TTC549 (cell line): ENCODE measurements at regions not wholly inside any gene's neighbourhood (a gene's known extent, or its start where the extent isn't known, plus 50 kb on each side); places are given as distances from the start of the nearest gene placed in this dataset.

ENCODE experiments used
- FAIRE-seq: peaks from 2 replicates; lab custom pipeline; 2012; peaks lifted over from hg19 to GRCh38; lab: Jason Lieb, UNC

DNA sequence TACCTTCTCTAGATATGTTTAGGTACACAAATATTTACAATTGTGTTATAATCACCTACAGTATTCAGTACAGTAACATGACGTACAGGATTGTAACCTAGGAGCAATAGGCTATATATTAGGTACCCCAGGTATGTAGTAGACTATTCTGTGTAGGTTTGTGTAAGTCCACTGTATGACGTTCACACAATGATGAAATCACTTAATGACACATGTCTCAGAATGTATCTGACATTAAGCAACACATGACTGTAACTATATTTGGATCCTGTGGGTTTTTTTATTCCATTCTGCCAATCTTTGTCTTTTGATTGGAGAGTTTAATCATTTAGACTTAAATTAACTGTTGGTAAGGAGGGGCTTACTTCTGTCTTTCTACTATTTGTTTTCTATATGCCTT, 52.1 kb downstream of the STYXL2 start:
- no peak for FAIRE-seq

DNA sequence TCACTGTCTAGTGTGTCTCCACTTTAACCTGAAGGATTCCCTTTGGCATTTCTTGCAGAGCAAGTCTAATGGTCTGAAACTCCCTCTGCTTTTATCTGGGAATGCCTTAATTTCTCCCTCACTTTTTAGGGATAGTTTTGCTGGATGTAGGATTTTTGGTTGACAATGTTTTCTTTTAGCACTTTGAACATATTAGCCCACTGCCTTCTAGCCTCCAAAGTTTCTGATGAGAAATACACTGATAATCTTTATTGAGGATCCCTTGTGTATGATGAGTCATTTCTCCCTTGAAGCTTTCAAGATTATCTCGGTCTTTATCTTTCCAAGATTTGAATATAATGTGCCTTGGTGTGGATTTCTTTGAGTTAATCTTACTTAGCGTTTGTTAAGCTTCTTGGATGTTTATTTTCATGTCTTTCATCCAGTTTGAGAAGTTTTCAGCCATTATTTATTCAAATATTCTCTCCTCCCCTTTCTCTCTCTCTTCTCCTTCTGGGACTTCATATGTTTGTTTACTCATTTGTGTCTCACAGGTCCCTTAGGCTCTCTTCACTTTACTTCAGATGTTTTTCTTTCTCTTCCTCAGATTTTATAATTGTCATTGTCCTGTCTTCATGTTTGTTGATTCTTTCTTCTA, 53.1 kb downstream of the STYXL2 start:
- no peak for FAIRE-seq

DNA sequence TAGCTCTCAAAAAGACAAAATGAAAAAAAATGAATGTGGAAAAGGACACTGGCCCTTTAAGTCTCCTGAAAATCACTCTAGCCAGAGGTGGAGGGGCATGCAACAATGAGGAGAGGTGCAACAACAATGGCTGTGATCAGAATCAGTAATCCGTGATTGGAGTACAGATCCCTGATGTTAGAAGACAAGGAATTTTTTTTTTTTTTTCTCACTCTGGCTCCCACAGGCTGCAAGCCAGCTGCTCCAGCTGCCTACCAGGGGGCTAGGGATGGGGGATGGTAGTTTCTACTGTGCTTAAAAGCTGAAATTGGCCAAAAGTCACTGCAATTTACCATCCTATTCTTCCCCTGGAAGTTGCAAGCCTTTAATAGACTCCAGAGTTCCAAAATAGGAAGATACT, 54.5 kb downstream of the STYXL2 start:
- no peak for FAIRE-seq

DNA sequence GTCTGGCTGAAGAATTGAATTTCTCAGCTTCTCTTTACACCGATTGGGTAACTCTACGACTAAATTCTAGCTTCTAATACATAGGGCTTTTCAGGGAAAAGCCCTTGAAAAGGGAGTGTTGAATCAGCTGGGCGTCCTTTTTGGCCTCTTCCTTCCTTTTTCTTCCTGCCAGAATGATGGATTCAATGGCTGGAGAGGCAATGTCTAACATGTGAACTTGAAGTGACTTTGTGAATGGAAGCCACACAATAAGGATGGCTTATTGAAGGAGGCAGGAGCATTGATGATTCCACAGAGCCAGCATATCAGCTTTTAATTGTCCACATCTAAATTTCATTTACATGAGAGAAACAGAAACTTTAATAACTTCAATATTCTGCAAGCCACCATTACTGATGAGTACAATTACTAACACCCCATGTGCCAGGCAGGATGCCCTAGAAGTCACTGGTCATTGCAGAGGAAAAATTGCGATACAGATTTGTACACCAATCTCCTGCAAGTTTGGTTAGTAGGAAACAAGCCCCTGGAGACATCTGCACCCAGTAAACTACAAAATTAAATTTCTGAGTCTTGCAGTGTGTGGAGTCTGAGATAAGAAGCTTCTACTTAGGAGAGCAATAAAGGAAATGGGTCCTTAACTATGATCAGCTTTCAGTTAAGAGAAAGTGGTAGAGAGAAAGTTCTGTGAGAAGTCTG, 56.1 kb downstream of the STYXL2 start:
- FAIRE-seq = no peak

- FAIRE-seq = no peak
Measured at GRCh38 chr1:167150492-167150833, 56.6 kb downstream of the STYXL2 start.

- FAIRE-seq = no peak
Measured at GRCh38 chr1:167152192-167152876, 58.5 kb downstream of the STYXL2 start.

DNA sequence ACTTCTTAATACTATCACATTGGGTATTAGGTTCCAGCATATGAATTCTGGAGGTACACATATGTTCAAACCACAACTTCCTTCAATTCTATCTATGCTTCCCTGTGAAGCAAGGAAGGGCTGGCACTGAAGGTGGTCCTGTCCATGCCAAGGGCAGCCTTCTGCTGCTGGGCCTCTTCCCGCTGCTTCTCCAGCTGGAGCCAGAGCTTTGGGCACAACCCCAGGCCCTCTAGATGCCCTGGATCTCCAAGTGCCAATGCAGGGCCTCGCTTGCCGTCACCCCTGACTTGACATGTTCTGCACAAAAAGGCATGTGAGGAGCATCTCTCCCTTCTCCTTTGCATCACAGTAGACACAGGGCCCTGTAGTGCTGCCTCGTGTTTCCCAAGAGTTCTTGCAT, 62.6 kb downstream of the STYXL2 start:
- FAIRE-seq = no peak

DNA sequence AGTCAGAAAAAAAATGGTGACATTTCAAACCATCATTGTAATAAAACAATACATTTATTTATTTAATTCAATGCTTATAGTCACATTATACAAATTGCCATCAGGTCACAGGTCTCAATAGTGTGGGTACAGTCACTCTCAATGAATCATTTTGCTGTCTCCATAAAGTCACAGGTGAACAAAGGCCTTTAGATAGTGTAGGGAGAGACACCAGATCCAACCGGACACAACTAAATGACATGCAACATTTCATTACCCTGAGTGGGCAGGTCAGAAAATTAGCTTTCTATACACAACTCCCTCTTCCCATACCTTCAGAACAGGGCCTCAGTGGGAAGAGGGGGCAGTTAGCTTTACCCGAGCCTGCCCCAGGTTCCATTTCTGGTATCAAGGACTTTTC, 63.2 kb downstream of the STYXL2 start:
- FAIRE-seq = no peak

GRCh38 chr1:167158111-167158812, 62.4 kb upstream of the POU2F1 start:
- no peak for FAIRE-seq

- FAIRE-seq = no peak
Measured at GRCh38 chr1:167158813-167159275, 61.8 kb upstream of the POU2F1 start.

- no peak for FAIRE-seq
Measured at GRCh38 chr1:167159782-167160181, 60.9 kb upstream of the POU2F1 start.

GRCh38 chr1:167161242-167161641, 59.4 kb upstream of the POU2F1 start:
- FAIRE-seq = no peak

- no peak for FAIRE-seq
Measured at GRCh38 chr1:167161762-167162161, 58.9 kb upstream of the POU2F1 start.

- peak; percentile 77 for FAIRE-seq
Measured at GRCh38 chr1:167165219-167165618, 55.5 kb upstream of the POU2F1 start.

DNA sequence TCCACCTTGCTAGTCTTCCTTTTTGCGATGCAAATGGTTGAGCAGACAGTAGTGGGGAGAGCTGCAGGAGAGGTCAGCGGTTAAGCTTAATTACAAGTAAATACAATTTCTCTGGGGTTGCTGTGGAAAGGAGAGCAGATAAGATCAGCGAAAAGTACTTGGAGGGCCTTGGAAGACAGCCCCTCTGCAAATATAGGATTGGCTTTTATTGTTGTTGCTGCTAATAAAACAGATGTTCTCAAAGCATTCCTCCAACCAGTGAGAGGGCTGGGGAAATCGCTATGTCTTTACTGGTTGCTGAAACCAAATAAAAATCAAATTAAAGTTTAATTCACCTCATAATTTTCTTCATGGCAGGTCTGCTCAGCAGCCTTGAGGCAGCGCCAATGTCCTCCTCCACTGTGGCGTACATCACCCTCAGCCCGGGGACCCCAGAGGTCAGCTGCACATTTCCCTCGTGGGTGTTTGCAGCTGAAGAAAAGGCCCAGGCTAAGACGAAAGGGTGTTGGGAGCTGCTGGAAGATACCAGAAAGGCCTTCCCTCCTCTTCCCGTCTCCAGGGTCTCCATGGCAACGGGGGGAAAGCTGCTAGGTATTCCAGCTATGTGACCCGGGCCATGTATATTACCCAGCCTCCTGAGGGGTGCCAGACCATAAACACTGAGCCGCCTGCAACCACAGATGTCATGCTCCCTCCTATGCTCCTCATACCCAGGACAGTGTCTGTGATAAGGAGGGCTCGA, 54.6 kb upstream of the POU2F1 start:
- no peak for FAIRE-seq

GRCh38 chr1:167166690-167167075, 54.0 kb upstream of the POU2F1 start:
- FAIRE-seq = no peak

- no peak for FAIRE-seq
Measured at GRCh38 chr1:167168424-167168823, 52.3 kb upstream of the POU2F1 start.

DNA sequence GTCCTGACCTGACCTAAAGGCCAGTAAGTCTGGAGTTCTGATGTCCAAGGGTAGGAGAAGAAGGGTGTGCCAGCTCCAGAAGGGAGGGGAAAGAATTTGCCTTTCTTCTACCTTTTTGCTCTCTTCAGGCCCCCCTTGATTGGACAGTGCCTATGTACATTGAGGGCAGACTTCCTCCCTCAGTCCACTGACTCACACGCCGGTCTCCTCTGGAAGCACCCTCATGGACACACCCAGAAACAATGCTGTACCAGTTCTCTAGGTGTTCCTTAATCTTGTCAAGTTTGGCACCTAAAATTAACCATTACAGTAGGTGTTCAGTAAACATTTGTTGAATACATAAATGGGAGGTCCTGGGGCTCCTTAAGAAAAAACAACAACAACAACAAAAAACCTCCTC, 51.0 kb upstream of the POU2F1 start:
- no peak for FAIRE-seq
